ENCODE measurements at regions not wholly inside any gene's neighbourhood (a gene's known extent, or its start where the extent isn't known, plus 50 kb on each side); places are given as distances from the start of the nearest gene placed in this dataset.

DNA sequence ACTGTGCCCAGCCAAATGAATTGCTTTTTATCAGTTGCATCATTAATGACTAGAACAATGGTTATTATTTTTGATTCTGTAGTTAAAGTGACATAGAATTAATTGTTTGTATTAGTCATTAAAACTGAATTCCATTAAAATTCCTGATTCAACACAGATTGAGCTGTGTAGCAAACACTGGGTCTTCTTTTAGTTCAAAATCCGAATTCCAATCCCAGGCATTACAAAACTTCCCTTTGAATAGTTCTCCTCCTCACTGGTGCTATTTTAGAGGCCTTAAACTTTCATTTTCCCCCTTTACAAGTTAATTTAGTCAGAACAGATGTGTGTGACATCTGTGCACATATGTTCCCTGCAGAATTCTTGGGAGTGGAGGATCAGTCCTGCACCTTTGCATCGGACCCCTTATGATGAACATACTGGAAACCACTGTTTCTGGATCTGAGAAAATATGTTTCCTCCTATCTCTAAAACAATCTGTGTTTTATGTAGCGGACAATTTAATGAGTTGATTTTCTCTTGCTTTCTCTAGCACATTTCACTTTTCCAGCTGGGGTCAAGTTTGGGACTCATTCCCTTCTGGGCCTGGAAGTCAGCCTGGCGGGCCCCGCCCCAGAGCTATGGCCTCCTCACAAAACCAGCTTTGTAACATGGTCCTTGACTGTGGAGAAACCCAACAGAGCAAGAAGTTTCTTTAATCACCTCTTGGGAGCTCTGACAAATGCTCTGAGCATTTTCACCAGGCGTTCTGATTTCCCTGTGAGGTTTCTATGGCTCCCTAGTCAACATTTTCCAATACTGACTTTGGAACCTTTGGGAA lies 87.9 kb upstream of the MAMDC2 start:
- intact Hi-C loops (cut with DNase I, micrococcal nuclease) = no loop called here
- ATAC-seq = no peak
- DNase-seq = no peak

- ATAC-seq = no peak
These were observed 81.8 kb upstream of the MAMDC2 start for GRCh38 chr9:69961843-69962242.

DNA sequence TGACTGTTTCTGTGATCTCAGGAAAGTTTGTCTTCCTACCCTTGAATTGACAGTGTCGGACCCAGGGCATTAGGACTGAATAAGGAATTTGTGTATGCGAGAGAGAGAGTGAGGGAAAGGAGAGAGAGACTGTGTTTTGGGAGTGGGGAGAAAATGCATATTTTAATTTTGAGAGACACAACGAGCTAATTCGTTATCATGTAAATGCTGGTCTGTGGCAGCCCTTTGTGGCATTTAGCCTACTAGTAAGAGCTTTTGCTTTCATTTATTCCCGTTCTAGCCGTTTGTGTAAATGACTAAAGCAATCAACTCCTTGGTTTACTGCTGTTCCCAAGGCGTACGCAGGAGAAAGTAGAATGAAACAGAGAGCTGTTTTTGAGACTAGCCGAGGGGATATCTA lies 79.8 kb upstream of the MAMDC2 start:
- ATAC-seq (no peak), DNase-seq (no peak)
- intact Hi-C loops (cut with DNase I, micrococcal nuclease) = loop anchor here in 1 of 2 donors (10.0 kb wide), 1 partner anchor 151 kb away; no protein-coding TSS in a partner anchor

More at GRCh38 chr9:69961843-69962242, 81.8 kb upstream of the MAMDC2 start:
- intact Hi-C loops (cut with DNase I, micrococcal nuclease) = loop anchor here in 1 of 2 donors (10.0 kb wide), 1 partner anchor 153 kb away; no protein-coding TSS in a partner anchor
- no peak for DNase-seq

- intact Hi-C loops (cut with DNase I, micrococcal nuclease) = loop anchor here in 1 of 2 donors (10.0 kb wide), 1 partner anchor 150 kb away; no protein-coding TSS in a partner anchor
- no peak for ATAC-seq
- DNase-seq = no peak
These were observed 79.2 kb upstream of the MAMDC2 start for GRCh38 chr9:69964446-69964845.

- intact Hi-C loops (cut with DNase I, micrococcal nuclease) = loop anchor here in 1 of 2 donors (10.0 kb wide), 1 partner anchor 149 kb away; no protein-coding TSS in a partner anchor
- no peak for DNase-seq
- ATAC-seq = no peak
These were observed 78.1 kb upstream of the MAMDC2 start for GRCh38 chr9:69965416-69966145.

DNA sequence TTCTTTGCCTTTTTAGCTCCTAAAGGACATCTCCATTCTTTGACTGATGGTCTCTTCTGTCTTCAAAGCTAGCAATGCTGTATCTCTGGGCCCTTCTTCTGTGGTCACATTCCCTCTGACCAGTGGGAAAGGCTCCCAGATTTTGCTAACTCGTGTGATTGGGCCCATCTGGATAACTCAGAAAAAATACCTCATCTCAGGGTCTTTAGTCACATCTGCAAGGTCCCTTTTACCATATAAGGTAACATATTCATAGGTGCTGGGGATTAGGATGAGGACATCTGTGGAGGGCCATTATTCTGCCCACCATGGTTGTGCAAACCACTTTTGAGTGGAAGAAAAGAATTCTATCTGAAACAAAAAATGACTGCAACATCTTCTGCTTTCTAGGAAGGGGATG lies 76.3 kb upstream of the MAMDC2 start:
- intact Hi-C loops (cut with DNase I, micrococcal nuclease) = loop anchor here in 1 of 2 donors (10.0 kb wide), 1 partner anchor 147 kb away; no protein-coding TSS in a partner anchor
- DNase-seq (no peak), ATAC-seq (no peak)

- intact Hi-C loops (cut with DNase I, micrococcal nuclease) = no loop called here
- ATAC-seq (no peak), DNase-seq (no peak)
These were observed 73.6 kb upstream of the MAMDC2 start for GRCh38 chr9:69970001-69970533.

DNA sequence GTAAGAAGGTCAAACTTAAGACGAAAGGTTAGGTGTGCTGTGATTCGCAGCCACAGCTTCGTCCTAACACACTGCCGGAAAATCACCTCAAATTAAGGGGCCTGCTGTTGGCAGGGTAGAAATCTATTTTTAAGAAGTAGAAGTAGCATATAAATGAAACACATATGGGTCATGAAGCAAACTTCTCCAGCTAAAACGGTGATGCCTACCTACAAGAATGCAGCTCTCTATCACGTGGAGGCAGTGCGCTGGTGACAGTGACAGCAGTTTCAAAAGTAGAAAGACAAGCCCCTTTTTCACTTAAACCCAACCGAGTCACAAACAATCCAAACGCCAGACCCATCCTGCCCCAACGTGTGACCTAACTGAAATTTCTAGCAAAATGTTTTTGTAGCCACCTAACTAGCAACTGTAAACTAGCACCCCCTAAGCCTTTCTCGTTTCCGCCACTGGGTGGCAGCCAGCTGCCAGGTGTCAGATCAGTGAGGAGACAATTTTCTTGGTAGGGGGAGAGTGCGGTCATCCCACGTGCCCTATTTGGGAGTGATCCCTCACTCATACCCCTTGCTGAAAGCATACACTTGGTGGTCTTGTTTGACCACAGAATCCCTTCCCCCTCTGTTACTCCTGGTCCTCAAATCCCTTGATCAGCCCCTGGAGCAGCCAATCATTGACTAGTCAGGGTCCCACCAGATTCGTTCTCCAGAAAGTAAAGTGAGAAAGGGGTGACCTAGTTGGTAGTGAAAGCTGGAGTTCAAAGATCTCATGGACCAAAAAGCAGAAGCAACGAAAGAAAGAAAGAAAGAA lies 71.8 kb upstream of the MAMDC2 start:
- ATAC-seq (peak; percentile 45), DNase-seq (peak; percentile 46 to 69)
- intact Hi-C loops (cut with DNase I, micrococcal nuclease) = loop anchor here in 1 of 2 donors (2.0 kb wide), 1 partner anchor 141 kb away; no protein-coding TSS in a partner anchor

DNA sequence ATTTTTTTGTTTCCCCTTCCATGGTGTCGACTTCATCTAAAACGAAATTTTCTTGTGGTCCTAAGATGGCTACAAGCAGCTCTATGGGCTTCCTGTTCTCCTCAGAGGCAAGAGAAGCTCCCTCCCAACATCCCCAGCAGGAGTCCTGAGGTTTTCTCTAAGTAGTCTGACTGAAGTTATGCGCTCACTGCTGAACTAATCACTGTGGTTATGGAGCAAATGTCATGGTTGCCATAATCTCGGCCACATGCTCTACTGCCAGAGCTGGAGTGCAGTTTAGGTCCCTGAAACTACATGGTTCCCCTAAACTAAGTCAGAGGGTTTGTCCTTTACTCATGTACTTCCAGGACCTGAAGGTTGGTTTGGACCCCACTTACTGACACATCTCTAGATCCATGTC lies 68.0 kb upstream of the MAMDC2 start:
- DNase-seq (no peak), ATAC-seq (no peak)
- intact Hi-C loops (cut with DNase I, micrococcal nuclease) = no loop called here

GRCh38 chr9:69976152-69976551 lies 67.5 kb upstream of the MAMDC2 start:
- no peak for ATAC-seq
- intact Hi-C loops (cut with DNase I, micrococcal nuclease) = no loop called here
- no peak for DNase-seq

DNA sequence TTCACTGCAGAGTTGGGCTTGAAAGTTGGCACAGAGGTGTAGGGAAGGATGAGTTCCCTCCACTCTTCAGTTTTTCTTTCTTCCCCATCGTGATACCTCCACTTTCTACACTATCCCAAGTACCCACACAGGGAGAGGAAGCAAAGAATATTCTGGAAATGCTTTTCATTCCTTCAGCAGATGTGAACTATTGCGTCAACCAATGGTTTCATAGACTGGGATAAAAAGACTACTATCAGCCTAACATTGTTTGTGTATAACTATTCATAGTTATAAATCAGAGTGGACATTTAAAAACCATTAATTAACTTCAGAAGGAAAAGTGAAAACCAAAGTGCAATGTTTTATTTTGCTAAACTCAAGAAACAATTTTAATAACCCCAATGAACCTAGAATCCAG lies 63.6 kb upstream of the MAMDC2 start:
- DNase-seq (no peak), ATAC-seq (no peak)
- intact Hi-C loops (cut with DNase I, micrococcal nuclease) = no loop called here

- intact Hi-C loops (cut with DNase I, micrococcal nuclease) = no loop called here
- no peak for ATAC-seq
- DNase-seq = no peak
These were observed 63.1 kb upstream of the MAMDC2 start for GRCh38 chr9:69980591-69980990.

DNA sequence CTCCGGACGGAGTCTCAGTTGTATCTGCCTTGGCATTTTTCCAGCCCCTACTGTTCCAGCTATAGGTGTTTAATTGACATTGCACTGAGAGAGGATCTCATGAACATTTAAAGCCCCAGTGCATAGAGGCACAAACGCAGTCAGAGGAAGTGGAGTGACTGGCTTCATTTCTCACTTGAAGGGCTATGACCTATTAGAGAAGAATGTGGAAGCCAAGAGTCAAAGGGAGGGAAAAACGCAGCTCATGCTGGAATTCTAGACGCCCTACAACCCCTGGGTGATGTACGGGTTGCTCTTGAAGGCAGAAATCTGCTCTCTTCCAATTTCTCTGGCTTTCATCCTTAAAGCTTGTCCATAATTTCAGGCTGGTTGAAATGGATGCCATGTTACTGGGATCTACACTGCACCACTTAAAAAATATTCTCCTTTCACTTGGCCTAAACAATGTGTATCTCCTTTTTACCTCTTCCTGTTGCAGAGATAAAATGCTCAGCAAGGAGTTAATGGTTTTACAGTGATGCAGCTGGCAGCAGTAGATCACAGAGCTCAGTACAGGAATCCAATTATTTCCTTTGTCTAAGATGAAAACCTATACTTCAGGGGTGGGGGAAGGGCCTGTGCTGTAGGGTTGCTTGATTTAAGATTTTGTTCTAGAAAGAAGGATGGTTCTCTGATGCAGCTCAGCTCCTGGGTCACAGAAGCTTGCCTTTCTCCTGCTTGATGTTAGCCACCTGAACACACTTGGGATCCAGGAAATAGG lies 61.8 kb upstream of the MAMDC2 start:
- no peak for DNase-seq
- ATAC-seq = no peak
- intact Hi-C loops (cut with DNase I, micrococcal nuclease) = no loop called here

GRCh38 chr9:69984831-69985230 lies 58.8 kb upstream of the MAMDC2 start:
- intact Hi-C loops (cut with DNase I, micrococcal nuclease) = no loop called here
- ATAC-seq (no peak), DNase-seq (no peak)

DNA sequence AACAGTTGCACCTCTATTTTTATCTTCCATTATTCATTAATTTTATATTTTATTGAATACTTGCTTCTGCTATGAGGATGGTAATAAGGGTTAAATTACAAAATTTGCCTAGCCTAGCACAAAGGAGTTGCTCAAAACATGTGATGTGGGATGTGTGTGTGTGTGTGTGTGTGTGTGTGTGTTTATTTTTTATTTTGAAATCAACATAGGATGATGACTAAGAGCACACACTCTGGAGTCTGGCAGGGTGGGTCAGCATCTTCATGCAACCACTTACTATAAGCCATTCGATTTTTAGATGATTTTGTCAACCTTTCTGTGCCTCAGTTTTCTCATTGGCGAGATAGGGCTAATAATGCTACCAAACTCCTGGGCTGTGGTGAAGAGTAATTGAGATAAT lies 57.7 kb upstream of the MAMDC2 start:
- ATAC-seq = no peak
- intact Hi-C loops (cut with DNase I, micrococcal nuclease) = no loop called here
- DNase-seq = no peak

DNA sequence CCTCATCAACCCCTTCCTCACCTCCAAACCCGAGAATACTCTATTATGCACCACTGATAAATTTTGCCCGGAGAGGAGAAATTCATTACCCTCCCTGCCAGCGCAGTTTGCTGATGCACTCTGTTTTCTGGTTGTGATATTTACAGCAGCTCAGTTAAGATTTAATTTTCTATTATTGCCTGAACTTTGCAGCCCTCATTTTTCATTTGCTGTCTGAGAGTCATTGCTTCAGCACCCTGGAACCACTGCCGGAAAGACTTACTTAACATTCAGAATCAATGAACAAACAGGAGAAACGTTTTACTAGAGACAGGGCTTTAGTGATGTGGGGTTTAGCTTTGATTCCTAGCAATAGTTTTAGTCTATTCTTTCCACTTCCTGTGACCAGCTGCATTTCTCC lies 56.7 kb upstream of the MAMDC2 start:
- ATAC-seq (no peak), DNase-seq (no peak)
- intact Hi-C loops (cut with DNase I, micrococcal nuclease) = no loop called here

DNA sequence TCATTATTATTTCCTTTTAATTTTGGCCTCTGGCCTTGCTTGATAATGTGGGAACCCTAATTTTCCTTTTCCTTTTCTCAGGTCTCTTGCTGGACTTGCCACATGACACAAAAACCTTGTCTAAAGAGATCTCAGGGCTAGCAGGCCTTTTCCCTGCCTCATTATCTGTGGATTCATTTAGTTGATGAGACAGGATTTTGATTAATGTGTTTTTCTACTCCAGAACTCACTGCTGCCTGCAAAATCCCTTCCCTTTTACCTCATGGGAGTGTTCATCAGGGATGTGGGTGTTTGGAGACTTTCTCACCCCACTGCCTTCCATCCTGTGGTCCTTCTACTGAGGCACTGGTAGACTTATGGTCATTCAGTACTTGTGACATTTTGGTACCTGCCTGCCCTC lies 56.2 kb upstream of the MAMDC2 start:
- no peak for ATAC-seq
- intact Hi-C loops (cut with DNase I, micrococcal nuclease) = no loop called here

DNA sequence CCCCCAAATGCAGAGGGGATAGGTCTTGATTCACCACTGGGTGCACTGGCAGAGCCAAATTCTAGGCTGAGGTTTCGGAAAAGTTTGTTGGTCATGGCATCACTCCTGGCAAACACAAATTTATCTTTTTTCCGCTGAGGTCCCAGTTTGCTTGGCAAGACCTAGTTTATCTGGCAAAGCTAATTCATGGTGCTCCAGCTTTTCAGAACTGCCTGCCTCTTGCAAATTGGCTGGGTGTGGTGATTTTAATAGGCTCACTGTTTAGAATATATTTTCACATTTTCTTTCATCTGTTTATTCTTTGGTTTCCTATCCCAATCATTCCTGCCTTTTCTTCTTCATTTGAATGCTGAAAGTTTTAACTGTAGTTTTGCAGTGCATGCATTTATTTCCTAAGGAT lies 50.5 kb upstream of the MAMDC2 start:
- ATAC-seq = no peak
- DNase-seq = no peak
- intact Hi-C loops (cut with DNase I, micrococcal nuclease) = no loop called here

More for the DNA sequence above, 56.2 kb upstream of the MAMDC2 start:
- no peak for DNase-seq

All from left colon (tissue), 2 donors.